ENCODE measurements at regions not wholly inside any gene's neighbourhood (a gene's known extent, or its start where the extent isn't known, plus 50 kb on each side); places are given as distances from the start of the nearest gene placed in this dataset.

GRCh38 chr9:96069629-96070220, 194.2 kb downstream of the ERCC6L2 start:
- TF ChIP-seq CTCF (IDR thresholded peaks at IDR 0.05; ENCODE audit: poor library complexity, severe bottlenecking) (no peak), POLR2AphosphoS5 (IDR thresholded peaks at IDR 0.05) (no peak), RAD21 (conservative IDR thresholded peaks at IDR 0.05) (no peak), REST (IDR thresholded peaks at IDR 0.05; ENCODE audit: borderline replicate concordance) (no peak)

Measured in neural cell (in vitro differentiated cells).